CD4-positive, alpha-beta T cell treated with Interferon alpha-2 for 1 hour (primary cell): ENCODE measurements at regions not wholly inside any gene's neighbourhood (a gene's known extent, or its start where the extent isn't known, plus 50 kb on each side); places are given as distances from the start of the nearest gene placed in this dataset.

Experiments
- DNase-seq, 2 donors: peaks; one replicate each; pipeline ENCODE4 v3.0.0-alpha.2; 2020 to 2022

DNA sequence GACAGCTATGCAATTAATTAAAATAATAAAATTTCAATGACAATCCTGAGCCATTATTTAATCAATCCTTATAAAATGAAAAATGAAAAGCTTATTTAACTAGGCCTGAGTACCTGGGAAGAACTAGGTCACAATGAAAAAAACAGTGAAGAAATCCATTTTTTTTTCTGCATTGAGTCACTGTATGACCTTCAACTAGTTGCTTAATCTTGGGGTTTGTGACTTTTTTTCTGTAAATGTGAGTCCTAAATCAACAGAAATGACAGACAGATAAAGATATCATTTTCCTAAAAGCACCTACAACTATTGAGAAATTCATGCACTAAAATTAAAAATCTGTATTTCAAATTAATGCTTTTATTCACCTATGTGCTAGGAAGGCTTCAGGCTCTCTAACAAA is 96.8 kb downstream of the TMEM26 start:
- no peak for DNase-seq

DNA sequence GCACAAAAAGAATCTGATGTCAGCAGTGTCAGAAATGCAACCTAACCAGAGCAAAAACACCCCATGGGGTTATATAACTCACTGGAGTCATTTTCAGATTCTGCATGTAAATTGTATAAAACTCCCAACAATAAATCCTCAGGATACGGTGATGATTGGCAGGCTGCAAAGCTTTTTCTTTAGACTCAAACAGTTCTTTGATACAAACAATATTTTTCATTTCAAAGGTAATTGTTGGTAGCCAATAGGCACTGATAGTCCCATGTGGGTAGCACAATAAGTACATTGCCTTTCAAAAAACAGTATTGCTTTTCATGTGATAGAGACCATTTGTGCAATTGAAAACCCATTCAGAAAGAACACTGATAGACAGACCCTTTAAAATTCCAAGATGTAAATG is 98.0 kb downstream of the TMEM26 start:
- DNase-seq = no peak

DNA sequence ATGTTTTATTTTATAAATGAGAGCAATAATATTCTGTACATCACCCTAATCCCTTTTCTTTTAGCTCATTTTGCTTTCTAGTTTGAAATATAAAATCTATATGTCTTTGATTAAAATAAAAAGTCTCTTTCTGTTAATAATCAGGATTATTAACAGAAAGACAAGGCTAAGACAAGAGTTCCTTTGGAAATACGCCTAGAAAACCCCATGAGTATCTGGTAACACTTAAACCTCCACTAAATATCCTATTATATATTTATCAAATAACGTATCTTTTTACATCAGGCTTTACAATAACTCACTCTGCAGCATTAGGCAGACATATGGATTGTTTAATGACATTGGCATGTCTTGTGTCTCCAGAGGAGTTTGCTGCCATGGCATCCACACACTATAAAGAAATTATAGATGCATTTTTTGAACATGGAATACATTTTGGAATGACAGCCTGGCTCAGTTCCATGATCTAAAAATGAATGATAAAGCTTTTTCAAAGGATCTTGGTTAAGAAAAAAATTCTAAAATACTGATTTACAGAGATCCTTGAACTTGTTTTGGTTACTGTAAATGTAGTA is 98.7 kb downstream of the TMEM26 start:
- DNase-seq = no peak

DNA sequence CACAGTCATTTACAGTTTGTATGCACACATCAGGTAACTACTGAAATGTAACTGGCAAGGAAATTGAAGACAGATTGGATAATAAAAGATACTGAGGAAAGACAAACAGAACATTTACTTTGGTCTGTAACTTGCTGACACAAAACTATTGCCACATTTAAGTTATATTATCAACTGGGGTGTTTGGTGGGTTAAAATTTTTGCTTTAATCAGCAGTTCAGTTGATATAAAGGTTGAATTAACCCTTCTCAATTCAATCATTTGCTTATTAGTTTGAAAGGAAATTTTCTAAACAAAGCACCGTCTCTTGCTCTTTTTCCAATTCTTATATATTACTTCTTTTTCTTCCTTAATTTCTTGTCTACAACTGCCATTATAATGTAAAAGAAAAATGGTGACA is 102.4 kb downstream of the TMEM26 start:
- no peak for DNase-seq

DNA sequence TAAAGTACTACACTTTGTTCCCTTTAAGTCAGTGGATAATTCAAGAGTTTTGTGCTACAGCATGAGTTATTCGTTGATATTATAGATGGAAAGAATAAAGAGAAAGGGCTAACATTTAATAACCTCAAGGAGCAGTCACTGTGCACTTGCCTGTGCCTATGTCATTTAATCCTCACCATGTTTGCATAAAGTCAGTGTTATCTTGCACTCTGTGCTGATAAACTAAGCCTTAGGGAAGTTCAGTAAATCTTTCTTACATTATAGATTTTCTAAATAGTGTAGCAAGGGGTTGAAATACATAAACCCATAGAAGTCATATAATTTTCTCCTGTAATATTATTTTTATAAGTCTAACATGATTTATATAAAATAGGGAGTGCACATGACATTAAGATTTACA is 103.1 kb downstream of the TMEM26 start:
- no peak for DNase-seq

DNA sequence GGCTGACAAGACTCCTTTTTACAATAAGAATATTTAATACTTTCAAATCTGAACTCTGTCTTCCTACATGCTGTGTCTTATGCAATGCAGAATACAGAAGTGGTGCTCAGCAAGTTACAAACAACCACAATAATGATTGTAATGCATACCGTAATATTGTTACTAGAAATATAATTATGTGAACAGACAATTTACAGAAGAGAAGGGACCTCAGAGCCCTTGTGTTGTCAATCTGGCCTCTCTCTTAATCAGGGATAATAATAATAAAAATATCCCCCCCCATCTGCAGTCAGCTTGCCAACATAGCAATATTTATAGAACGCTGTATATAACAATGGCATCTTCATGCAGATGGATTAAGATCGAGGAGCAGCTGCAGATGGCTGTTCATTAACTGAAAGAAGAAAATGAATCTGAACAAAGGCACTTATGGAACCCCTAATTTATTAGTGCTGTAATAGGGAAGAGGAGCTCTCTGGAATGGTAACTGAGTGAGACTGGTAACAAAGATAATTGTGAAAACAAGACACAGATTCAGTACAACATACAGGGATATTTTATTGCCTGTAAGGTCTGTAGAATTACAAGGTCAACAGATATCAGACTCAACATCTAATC is 106.3 kb downstream of the TMEM26 start:
- no peak for DNase-seq

DNA sequence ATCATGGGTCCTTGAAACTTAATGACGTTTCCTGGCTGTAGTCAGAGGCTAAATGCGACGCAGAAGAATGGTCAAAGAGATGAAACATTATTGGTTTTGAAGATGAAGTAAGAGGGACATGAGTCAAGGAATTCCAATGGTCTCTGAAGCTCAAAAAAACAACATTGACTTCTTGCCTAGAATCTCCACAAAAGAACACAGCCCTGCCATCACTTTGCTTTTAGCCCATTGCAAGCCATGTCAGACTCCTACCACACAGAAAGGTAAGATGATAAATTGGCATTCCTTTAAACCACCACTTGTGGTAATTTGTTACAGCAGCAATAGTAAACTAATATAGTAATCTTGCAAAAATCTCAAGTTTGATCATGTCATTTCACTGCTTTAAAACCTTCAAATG is 109.4 kb downstream of the TMEM26 start:
- no peak for DNase-seq

DNA sequence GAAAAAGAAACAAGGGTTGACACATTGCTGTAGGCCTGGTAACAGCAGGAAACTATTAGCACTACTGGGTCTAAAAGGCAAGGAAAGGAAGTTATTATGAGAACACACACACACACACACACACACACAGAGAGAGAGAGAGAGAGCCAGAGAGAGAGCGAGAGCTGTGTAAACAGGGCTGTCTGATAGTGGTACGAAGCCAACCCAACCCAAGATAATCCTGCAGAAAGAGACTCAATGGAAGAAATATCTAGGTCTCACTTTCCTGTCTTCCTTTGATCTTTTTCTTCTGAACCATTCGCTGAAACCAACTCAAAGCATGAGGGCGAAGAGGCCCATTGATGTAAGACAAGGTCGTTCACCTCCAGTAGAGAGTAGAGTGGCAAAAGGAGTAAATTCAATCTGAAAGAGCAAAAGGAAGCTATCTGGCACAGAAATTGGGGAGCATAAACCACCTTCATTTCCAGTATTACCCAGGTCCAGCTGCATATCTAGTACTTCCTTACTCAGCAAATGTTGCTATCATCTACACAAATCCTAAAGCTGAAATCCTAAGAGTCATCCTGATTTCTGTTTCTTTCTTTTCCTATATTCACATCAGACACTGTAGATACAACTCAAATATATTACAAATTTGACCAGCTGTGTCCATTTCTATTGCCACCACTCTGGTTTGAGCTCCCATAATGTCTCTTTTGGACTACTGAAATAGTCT is 110.2 kb downstream of the TMEM26 start:
- peak in 1 of 2 donors; percentile 14 for DNase-seq

DNA sequence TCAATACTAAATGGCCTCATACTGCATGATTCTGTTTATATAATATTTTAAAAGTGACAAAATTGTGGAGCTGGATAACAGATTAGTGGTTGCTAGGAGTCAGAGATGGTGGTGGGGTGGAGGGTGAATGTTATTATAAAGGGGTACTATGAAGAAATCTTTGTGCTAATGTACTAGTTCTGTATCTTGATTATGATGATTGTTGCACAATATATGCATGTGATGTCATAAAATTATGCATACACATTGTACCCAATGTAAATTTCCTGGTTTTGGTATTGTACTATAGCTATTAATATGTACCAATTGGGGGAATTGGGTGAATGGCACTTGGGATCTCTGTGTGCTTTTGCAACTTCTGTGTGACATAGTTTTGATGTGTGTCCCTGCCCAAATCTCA is 112.2 kb downstream of the TMEM26 start:
- DNase-seq = no peak

DNA sequence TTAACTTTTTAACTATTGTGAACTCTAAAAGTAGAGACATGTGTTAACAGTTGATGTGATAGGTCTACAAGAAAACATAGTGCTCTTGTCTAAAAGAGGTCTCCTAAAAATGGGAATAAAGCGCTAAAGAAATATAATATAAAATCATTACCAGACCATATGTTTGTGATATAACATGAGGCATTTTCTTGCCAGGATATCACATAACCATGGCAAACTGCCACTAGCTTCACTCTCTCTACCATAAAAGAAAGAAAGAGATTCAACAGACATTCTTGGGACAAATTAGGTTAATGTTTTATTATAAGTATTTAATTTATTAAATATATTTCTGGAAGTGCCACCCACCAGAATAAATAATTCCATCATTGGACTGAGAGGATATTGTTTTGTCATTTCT is 115.0 kb downstream of the TMEM26 start:
- DNase-seq = no peak

DNA sequence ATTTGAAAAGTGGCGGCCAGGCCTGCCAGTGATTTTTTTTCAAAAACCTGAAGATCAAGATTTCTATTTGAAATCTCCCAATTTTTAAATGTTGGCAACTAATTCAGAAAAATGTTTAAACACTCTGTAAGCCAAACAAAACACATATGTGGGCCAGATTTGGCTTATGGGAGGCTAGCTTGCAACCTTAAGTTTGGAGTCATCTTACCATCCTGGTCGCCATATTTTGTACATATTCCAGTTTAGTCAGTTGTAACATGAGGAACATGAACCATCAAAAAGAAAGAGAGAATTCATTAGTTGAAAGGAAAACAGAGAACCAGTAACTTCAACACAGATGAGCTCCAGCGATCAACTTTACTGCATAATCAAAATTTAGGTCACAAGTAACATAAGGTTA is 115.4 kb downstream of the TMEM26 start:
- no peak for DNase-seq

DNA sequence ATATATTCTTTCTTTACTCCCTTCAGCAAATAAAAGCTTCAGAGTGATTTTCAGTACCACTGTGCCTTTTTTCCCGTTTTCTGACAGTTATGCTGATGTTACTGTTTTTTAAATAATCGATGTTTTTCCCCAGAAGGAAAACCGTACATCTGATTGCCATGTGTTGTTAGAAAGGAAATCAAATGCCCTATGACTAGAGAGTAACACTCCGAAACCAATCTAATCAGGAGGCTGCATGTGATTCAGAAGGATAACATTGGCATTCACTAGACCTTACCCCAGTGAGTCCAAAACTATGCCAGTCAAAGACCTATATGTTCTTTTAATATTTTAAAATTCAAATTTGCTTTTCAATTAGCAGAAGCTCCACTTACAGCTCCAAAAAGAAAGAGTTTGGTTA is 116.3 kb downstream of the TMEM26 start:
- no peak for DNase-seq

DNA sequence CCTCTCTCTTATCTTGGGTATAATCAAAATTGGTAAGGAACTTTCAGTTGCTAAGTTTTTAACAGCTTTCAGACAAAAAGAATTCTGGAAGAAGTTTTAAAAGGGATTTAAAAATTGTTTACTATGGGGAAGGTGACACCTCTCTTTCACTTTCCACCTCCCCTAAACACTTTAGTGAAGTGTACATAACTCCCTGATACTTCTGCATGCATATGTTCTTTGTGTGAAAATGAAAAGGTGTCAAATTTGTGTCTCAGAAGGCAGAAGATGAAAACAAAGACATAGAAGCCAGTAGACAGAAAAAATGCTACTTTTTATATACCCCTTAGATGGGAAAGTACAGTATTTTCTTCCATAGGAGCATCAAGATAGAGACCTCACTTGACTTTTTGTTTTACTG is 117.8 kb downstream of the TMEM26 start:
- DNase-seq = no peak

DNA sequence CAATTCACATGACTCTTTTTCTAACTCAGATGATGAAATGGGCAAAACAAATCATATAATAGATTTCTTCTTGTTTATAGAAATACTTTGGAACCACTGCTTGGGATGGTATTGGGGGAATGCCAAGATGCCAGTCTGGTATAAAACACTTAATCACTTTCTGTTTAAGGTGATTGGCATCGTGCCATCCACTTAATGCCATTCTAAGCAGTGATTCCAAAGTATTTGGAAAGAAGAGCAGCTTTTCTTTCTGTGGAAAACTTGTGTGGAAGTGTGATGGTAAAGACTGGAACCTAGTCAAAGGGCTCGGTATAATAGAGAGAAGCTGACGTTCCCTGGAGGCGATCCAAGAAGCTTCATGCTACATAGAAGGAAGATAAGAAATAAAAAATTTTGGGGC is 120.6 kb downstream of the TMEM26 start:
- no peak for DNase-seq

DNA sequence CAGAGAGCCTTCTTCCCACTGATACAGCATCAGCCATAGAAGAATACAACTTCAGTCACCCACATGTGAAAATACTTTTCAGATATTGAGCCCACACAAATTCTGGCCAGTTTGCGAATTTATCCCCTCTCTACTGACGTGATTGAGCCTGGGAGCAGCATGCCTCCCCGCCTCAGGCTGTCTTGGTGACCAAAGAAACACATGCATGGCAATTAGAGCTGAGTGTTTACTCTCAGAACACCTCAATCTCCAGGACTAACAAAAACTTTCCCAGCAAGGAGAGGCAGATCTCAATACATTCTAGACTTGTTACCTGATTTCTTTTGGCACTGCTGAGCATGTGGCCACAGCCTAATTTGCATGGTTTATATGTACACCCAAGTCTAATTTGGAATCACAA is 122.5 kb downstream of the TMEM26 start:
- no peak for DNase-seq

DNA sequence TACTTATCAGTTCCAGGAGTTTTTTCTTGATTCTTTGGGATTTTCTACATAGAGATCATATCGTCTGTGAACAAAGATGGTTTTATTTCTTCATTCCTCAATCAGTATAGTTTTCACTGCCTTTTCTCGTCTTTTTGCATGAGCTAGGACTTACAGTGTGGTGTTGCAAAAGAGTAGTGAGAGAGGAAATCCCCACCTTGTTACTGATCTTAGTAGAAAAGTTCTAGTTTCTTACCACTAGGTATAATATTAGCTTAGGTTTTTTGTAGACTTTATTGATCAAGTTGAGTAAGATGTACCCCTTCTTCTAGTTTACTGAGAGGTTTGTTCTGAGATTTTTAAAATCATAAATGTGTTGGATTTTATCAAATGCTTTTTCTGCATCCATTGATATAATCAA is 123.3 kb downstream of the TMEM26 start:
- DNase-seq = no peak

DNA sequence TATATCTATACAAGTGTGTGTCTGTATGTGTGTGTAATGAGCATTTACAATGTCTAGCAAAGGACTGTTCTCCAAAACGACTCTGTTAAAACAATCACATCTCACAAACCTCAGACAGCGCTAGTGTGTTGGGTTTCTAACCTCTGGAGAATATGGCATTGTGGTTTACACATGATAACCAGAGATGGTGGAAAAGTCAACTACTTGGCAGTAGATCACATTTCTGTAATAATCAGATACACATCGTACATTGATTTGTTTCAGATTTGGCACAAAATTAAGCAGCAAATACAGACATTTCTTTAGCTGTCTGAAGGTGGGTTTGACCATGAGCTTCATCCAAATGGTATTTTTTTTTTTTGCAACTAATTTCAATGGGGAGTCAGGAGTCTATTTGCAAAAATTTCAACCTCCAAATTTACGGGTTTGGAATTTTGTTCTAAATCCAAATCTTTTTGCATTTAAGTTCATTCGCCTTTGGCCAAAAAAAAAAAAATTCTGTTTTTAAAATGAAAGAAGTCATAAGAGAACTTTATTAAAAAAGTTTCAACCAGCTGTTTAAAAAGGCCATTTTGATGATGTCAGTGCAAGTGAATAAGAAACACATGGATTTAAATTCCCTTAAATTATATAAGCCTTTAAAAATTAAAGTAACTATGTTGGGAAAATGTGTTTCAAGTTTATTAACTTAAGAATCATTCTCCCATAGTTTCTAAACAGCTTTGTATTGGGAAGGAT is 127.8 kb downstream of the TMEM26 start:
- no peak for DNase-seq

DNA sequence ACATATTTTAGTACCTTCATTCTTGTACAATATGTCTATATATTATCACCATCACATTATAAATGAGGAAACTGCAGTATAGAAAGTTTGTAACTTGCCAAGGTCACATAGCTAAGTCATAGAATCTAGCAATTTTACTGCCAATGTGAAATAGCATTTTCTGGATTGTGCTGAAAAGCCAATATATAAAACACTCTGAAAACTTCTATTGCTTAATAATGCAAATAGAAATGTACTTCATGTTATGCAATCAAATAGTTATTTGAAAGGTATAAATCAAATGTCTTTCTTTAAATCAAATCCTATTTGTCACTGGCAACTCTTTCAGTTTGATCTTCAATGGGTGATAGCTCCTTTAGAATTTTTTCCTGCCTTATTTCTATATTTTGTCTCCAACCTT is 129.5 kb downstream of the TMEM26 start:
- DNase-seq = no peak

DNA sequence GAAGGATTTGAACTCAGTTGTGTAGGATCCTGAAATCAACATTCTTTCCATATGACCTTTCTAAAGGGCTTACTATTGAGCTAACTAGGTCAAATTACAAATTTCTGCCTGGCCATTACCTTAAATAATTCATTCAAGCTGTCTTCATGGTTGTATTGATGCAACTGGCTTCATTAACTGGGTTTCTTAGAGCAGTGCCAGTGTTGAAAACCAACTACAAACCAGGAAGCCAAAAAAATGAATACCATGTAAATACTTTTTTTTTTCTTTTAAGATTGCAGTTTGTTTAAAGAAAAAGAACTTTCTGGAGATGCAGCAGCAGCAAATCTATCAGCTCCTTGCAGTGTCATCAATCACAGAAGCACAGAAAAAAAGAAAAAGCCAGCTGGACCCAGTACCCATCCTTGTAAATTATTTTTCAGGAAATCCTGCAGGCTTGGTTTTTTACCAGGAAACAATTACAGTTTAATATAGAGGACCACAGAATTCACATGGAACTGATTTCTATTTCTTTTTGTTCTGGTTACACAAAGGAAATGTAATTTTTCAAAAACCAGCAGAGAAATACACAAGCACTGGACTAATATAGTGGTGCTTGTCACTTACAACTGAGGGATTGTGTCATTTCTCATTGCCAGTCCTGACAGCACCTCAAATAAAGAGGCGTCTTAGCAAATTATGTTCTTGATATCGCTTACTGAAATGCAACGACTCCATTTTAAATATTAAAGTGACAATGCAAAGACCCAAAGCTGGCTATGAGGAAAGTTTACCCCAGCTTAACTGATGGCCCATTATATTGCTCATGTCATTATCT is 131.9 kb downstream of the TMEM26 start:
- no peak for DNase-seq

DNA sequence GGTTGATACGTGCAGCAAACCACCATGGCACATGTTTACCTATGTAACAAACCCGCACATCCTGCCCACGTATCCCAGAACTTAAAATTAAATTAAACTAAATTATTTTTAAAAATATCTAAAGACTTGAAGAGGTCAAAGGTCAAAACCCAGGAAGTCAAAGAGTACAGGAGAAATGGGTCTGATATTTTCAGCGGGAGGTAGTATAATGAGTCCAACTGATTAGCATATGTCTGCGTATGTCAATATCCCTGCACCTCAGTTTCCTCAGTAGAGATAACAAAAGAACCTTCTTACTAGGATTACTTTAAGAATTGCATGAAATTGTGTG is 133.0 kb downstream of the TMEM26 start:
- DNase-seq = no peak

DNA sequence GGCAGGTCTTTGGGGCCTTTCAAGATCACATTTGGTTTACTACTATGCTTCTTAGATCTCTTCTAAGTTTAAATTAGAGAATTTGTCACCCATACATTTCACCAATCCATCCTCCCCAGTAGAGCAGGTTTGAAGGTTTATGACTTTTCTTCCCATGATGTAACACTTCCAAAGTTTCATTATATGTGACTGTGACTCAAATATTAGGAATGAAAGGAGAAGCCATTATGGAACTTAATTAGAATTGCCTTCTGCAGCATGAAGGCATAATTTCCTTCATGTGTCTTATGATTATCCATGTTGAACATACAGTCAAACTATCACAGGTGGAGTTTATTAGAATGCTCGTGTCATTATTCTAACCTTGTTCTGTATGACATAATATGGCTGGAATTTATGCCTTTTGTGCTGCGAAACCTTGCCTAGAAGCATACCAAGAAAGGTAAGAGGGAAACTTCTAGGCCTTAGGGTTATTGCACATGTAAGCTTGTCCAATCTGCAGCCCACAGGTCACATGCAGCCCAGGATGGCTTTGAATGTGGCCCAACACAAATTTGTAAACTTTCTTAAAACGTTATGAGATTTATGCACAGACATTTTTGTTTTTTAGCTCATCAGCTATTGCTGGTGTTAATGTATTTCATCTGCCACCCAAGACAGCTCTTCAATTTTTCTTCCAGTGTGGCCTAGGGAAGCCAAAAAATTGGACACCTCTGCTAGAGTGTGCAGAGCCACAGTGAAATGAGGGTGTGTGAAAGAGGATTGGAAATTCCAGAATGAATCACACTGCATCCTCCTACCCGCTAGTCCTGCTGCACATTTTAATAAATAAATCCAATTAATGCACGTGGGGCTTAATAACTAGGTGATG is 133.6 kb downstream of the TMEM26 start:
- no peak for DNase-seq

DNA sequence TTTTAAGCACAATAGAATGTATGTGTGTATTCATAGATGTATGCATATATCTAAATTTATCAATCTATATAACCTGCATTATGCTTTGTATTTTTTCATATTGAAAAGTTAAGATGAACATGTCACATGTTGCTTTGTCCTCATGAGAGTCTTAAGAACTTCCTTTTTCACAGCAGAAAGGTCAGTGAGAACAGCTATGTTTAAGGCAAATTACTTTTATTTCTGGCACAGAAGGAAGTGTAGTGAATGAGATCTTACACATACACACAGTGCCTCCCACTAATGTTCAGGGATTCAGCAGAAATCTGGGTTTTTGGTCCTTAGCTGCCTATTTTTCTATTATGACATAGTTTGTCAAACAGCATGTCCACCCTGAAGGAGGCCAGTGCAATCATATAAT is 134.8 kb downstream of the TMEM26 start:
- no peak for DNase-seq
